CD4-positive, alpha-beta memory T cell (primary cell): ENCODE measurements at regions not wholly inside any gene's neighbourhood (a gene's known extent, or its start where the extent isn't known, plus 50 kb on each side); places are given as distances from the start of the nearest gene placed in this dataset.

ENCODE experiments used
- CTCF ChIA-PET: fragments of 350-600 bp; sonication (Branson Sonifier 250); formaldehyde crosslinking; loops from one replicate; lab custom pipeline; 2021; ENCODE audit warnings: inconsistent platforms; ENCODE audit not compliant: partially characterized antibody; lab: Charles Lee
- POLR2A ChIA-PET: fragments of 350-600 bp; sonication (Branson Sonifier 250); formaldehyde crosslinking; loops from one replicate; lab custom pipeline; 2021; ENCODE audit not compliant: partially characterized antibody; lab: Charles Lee
- DNase-seq, 5 donors: peaks; one replicate each; pipeline versions ENCODE4 v3.0.0 to v3.0.0-alpha.2; 2020 to 2022; ENCODE audit warnings: mixed read lengths in 1 of 5
- H3K27ac ChIP-seq: one replicate; pipeline ENCODE4 v1.7.0; 2013; ENCODE audit warnings: low read depth, low read length
- H3K27me3 ChIP-seq: 2 replicates; pipeline ENCODE4 v1.7.0; 2013; ENCODE audit warnings: mild to moderate bottlenecking, low read length, moderate library complexity; ENCODE audit not compliant: insufficient read depth
- H3K36me3 ChIP-seq: 2 replicates; pipeline ENCODE4 v1.7.0; 2013; ENCODE audit warnings: mild to moderate bottlenecking, low read length, moderate library complexity; ENCODE audit not compliant: insufficient read depth
- H3K4me1 ChIP-seq: 2 replicates; pipeline ENCODE4 v1.7.0; 2013; ENCODE audit warnings: mild to moderate bottlenecking, low read length, moderate library complexity; ENCODE audit not compliant: insufficient read depth
- H3K4me3 ChIP-seq, 2 donors: one replicate each; pipeline ENCODE4 v1.7.0; 2013; ENCODE audit warnings: low read length in 2 of 2, mild to moderate bottlenecking in 1 of 2
- H3K9me3 ChIP-seq, 2 donors: one replicate each; pipeline ENCODE4 v1.7.0; 2013; ENCODE audit warnings: low read length in 2 of 2, control low read depth in 1 of 2; ENCODE audit not compliant: control insufficient read depth in 1 of 2
- H3K27ac Mint-ChIP-seq, 7 donors: one replicate each; pipeline ENCODE4 v1.8.0; 2020 to 2021; ENCODE audit warnings: mixed read lengths in 7 of 7, mild to moderate bottlenecking in 6 of 7, inconsistent platforms in 3 of 7, moderate library complexity in 3 of 7
- H3K27me3 Mint-ChIP-seq, 2 donors: one replicate each; pipeline ENCODE4 v1.8.0; 2020 to 2021; ENCODE audit warnings: mixed read lengths in 2 of 2
- H3K36me3 Mint-ChIP-seq, 2 donors: one replicate each; pipeline ENCODE4 v1.8.0; 2020 to 2021; ENCODE audit warnings: mixed read lengths in 2 of 2, inconsistent platforms in 1 of 2, mild to moderate bottlenecking in 1 of 2
- H3K4me1 Mint-ChIP-seq, 4 donors: one replicate each; pipeline ENCODE4 v1.8.0; 2020 to 2021; ENCODE audit warnings: mixed read lengths in 4 of 4, mild to moderate bottlenecking in 1 of 4
- H3K4me3 Mint-ChIP-seq, 8 donors: one replicate each; pipeline ENCODE4 v1.8.0; 2020 to 2021; ENCODE audit warnings: mixed read lengths in 8 of 8, mild to moderate bottlenecking in 7 of 8, moderate library complexity in 6 of 8, inconsistent platforms in 3 of 8
- H3K9me3 Mint-ChIP-seq, 8 donors: one replicate each; pipeline ENCODE4 v1.8.0; 2020 to 2021; ENCODE audit warnings: mixed read lengths in 8 of 8, mild to moderate bottlenecking in 5 of 8, inconsistent platforms in 3 of 8, moderate library complexity in 1 of 8
- intact Hi-C: fragments of 100-400 bp; cut with micrococcal nuclease; formaldehyde crosslinking; loops from one replicate; pipeline ENCODE4 v1.15.1; 2023

DNA sequence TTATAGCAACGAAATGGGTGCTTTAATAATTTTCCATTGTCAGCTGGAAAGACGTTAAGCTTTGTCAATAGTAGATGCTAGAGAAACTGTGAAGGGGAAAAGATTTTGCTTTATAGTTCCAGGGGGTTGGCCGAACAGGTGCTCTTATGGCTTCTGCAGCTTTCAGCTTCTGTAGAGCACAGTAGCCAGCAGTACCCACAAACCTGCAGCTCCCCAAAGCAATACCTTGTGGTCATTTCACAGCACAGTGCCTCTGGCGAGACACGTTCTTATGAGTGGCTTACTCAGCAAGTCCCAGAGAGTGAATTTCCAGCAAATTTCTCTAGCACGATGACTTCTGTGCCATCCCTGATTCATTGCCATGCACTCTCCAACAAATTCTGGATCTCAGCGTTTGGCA, 416.3 kb upstream of the ATP2B1 start:
- Mint-ChIP-seq H3K9me3 (peaks cover 2 to 23% (median 17%) of the 10 kb centered on the region in 8 donors), H3K27me3 (peaks cover 2 to 13% of the 10 kb centered on the region in 2 donors), H3K4me1 (no peaks in the 10 kb centered on the region), H3K27ac (no peak overlapping the region), H3K36me3 (peaks cover 7 to 11% of the 10 kb centered on the region in 2 donors), H3K4me3 (no peak overlapping the region)
- H3K36me3 ChIP-seq = no peaks in the 10 kb centered on the region
- ChIA-PET CTCF (no interaction called here), POLR2A (no interaction called here)
- no peak overlapping the region for H3K27ac ChIP-seq
- intact Hi-C loops = no loop called here
- no peaks in the 10 kb centered on the region for H3K9me3 ChIP-seq
- H3K27me3 ChIP-seq = no peaks in the 10 kb centered on the region
- no peak for DNase-seq
- no peaks in the 10 kb centered on the region for H3K4me1 ChIP-seq
- H3K4me3 ChIP-seq = no peak overlapping the region

DNA sequence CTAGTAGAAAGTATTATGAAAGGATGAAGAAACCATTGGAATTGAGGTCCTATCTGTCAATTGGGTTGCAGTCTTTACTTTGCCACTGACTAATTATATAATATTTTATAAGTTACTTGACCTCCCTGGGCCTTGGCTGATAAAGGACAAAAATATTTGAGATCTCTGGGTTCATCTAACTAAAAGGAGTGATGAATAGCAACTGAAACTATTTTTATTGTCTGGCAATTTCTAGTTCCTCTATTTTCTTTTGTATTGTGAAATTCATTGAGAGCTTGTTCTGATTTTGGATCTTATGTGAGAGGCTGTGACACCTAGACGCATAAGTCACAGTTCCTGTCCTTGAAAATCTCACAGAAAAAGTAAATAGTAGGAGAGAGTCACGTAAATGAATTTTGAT, 415.7 kb upstream of the ATP2B1 start:
- Histone ChIP-seq H3K4me1 (no peaks in the 10 kb centered on the region), H3K36me3 (no peaks in the 10 kb centered on the region), H3K9me3 (no peaks in the 10 kb centered on the region), H3K27me3 (no peaks in the 10 kb centered on the region), H3K4me3 (no peak overlapping the region), H3K27ac (no peak overlapping the region)
- POLR2A ChIA-PET = no interaction called here
- CTCF ChIA-PET = no interaction called here
- intact Hi-C loops = no loop called here
- H3K4me3 Mint-ChIP-seq = no peak overlapping the region
- no peak for DNase-seq
- H3K4me1 Mint-ChIP-seq = no peaks in the 10 kb centered on the region
- peaks cover 2 to 14% of the 10 kb centered on the region in 2 donors for H3K27me3 Mint-ChIP-seq
- H3K9me3 Mint-ChIP-seq = peaks cover 2 to 29% (median 22%) of the 10 kb centered on the region in 8 donors
- H3K27ac Mint-ChIP-seq = no peak overlapping the region
- peaks cover 8 to 11% of the 10 kb centered on the region in 2 donors for H3K36me3 Mint-ChIP-seq

- no peak overlapping the region for H3K27ac Mint-ChIP-seq
Measured at GRCh38 chr12:90122681-90123080, 414.0 kb upstream of the ATP2B1 start.

GRCh38 chr12:90120627-90121026, 412.0 kb upstream of the ATP2B1 start:
- H3K27ac Mint-ChIP-seq = no peak overlapping the region
- no peaks in the 10 kb centered on the region for H3K9me3 ChIP-seq
- no peaks in the 10 kb centered on the region for H3K36me3 ChIP-seq
- DNase-seq = no peak
- H3K9me3 Mint-ChIP-seq = peaks cover 2 to 38% (median 29%) of the 10 kb centered on the region in 8 donors
- H3K4me3 Mint-ChIP-seq = no peak overlapping the region
- peaks cover 2 to 12% of the 10 kb centered on the region in 2 donors for H3K27me3 Mint-ChIP-seq
- H3K27me3 ChIP-seq = no peaks in the 10 kb centered on the region
- intact Hi-C loops = no loop called here
- H3K36me3 Mint-ChIP-seq = peaks cover 8 to 11% of the 10 kb centered on the region in 2 donors
- CTCF ChIA-PET = no interaction called here
- no peaks in the 10 kb centered on the region for H3K4me1 Mint-ChIP-seq
- H3K27ac ChIP-seq = no peak overlapping the region
- POLR2A ChIA-PET = no interaction called here
- H3K4me3 ChIP-seq = no peak overlapping the region
- H3K4me1 ChIP-seq = no peaks in the 10 kb centered on the region

More at GRCh38 chr12:90122681-90123080, 414.0 kb upstream of the ATP2B1 start:
- no peak for DNase-seq
- intact Hi-C loops = no loop called here
- H3K4me1 Mint-ChIP-seq = no peaks in the 10 kb centered on the region
- H3K27me3 Mint-ChIP-seq = peaks cover 2 to 16% of the 10 kb centered on the region in 2 donors
- H3K9me3 Mint-ChIP-seq = peaks cover 2 to 38% (median 29%) of the 10 kb centered on the region in 8 donors
- peaks cover 8 to 11% of the 10 kb centered on the region in 2 donors for H3K36me3 Mint-ChIP-seq
- Histone ChIP-seq H3K4me3 (no peak overlapping the region), H3K27me3 (no peaks in the 10 kb centered on the region), H3K9me3 (no peaks in the 10 kb centered on the region), H3K27ac (no peak overlapping the region), H3K4me1 (no peaks in the 10 kb centered on the region), H3K36me3 (no peaks in the 10 kb centered on the region)
- no peak overlapping the region for H3K4me3 Mint-ChIP-seq
- POLR2A ChIA-PET = no interaction called here
- CTCF ChIA-PET = no interaction called here

- H3K36me3 ChIP-seq = no peaks in the 10 kb centered on the region
- Mint-ChIP-seq H3K27ac (no peak overlapping the region), H3K36me3 (no peaks in the 10 kb centered on the region), H3K4me3 (no peak overlapping the region), H3K27me3 (no peaks in the 10 kb centered on the region), H3K4me1 (no peaks in the 10 kb centered on the region), H3K9me3 (peaks cover 0 to 4% (median 0%) of the 10 kb centered on the region in 8 donors)
- H3K4me3 ChIP-seq = no peak overlapping the region
- no peak overlapping the region for H3K27ac ChIP-seq
- intact Hi-C loops = no loop called here
- CTCF ChIA-PET = no interaction called here
- no peak for DNase-seq
- no peaks in the 10 kb centered on the region for H3K27me3 ChIP-seq
- H3K9me3 ChIP-seq = no peaks in the 10 kb centered on the region
- H3K4me1 ChIP-seq = no peaks in the 10 kb centered on the region
- POLR2A ChIA-PET = no interaction called here
Measured at GRCh38 chr12:90112666-90113065, 404.0 kb upstream of the ATP2B1 start.

GRCh38 chr12:90111791-90112580, 403.3 kb upstream of the ATP2B1 start:
- no peaks in the 10 kb centered on the region for H3K36me3 Mint-ChIP-seq
- no peaks in the 10 kb centered on the region for H3K4me1 Mint-ChIP-seq
- H3K27ac ChIP-seq = no peak overlapping the region
- peaks cover 0 to 4% (median 0%) of the 10 kb centered on the region in 8 donors for H3K9me3 Mint-ChIP-seq
- no peak for DNase-seq
- ChIA-PET POLR2A (no interaction called here), CTCF (interaction anchor here (0.6 kb wide), 1 partner anchor 638 kb away, joined by 3 read pairs; no protein-coding TSS in a partner anchor)
- no peak overlapping the region for H3K27ac Mint-ChIP-seq
- no peaks in the 10 kb centered on the region for H3K27me3 Mint-ChIP-seq
- no peaks in the 10 kb centered on the region for H3K36me3 ChIP-seq
- no peaks in the 10 kb centered on the region for H3K27me3 ChIP-seq
- no peaks in the 10 kb centered on the region for H3K4me1 ChIP-seq
- H3K4me3 ChIP-seq = no peak overlapping the region
- intact Hi-C loops = no loop called here
- no peaks in the 10 kb centered on the region for H3K9me3 ChIP-seq
- H3K4me3 Mint-ChIP-seq = no peak overlapping the region

- Histone ChIP-seq H3K4me1 (peaks cover 9% of the 10 kb centered on the region), H3K9me3 (no peaks in the 10 kb centered on the region), H3K36me3 (no peaks in the 10 kb centered on the region), H3K27ac (no peak overlapping the region), H3K4me3 (no peak overlapping the region), H3K27me3 (no peaks in the 10 kb centered on the region)
- intact Hi-C loops = no loop called here
- DNase-seq = no peak
- Mint-ChIP-seq H3K27ac (no peak overlapping the region), H3K9me3 (peaks cover 0 to 4% (median 0%) of the 10 kb centered on the region in 8 donors), H3K4me1 (peaks cover 10 to 12% (median 12%) of the 10 kb centered on the region in 4 donors), H3K27me3 (peaks cover 0 to 3% of the 10 kb centered on the region in 2 donors), H3K36me3 (no peaks in the 10 kb centered on the region), H3K4me3 (no peak overlapping the region)
- CTCF ChIA-PET = interaction anchor here (7.8 kb wide), 1 partner anchor 565 kb away, joined by 134 read pairs; no protein-coding TSS in a partner anchor
- POLR2A ChIA-PET = no interaction called here
Measured at GRCh38 chr12:90106568-90106967, 397.9 kb upstream of the ATP2B1 start.
